SK-N-SH (cell line): ENCODE measurements at regions not wholly inside any gene's neighbourhood (a gene's known extent, or its start where the extent isn't known, plus 50 kb on each side); places are given as distances from the start of the nearest gene placed in this dataset.

Experiments used
- CTCF ChIA-PET: fragments of 300-600, 350-600 bp; formaldehyde crosslinking; extraction: SDS; loops from one replicate; lab custom pipeline; 2021; lab: Yijun Ruan, JAX
- POLR2A ChIA-PET: fragments of 350-600 bp; sonication (Branson Sonifier 250); formaldehyde crosslinking; extraction: SDS; loops from one replicate; lab custom pipeline; 2020; ENCODE audit warnings: antibody characterized with exemption, inconsistent platforms; lab: Yijun Ruan, JAX
- DNase-seq: peaks from one replicate; pipeline ENCODE4 v3.0.0; 2012
- H2AFZ ChIP-seq: fragments of 200-600 bp; sonication (generic); 2 replicates; pipeline ENCODE4 v1.8.1; 2016; ENCODE audit warnings: antibody characterized with exemption, mild to moderate bottlenecking, low read depth
- H3F3A ChIP-seq: fragments of 200-600 bp; sonication (generic); replicated peaks from 2 replicates; pipeline ENCODE3; 2016; ENCODE audit warnings: antibody characterized with exemption, mild to moderate bottlenecking; ENCODE audit not compliant: insufficient read depth
- H3K27ac ChIP-seq, 2 experiments: fragments of 200-500 bp in 1 of 2; fragments of 200-600 bp in 1 of 2; sonication (Bioruptor generic) in 1 of 2; sonication (generic), shearing (Covaris generic) in 1 of 2; 2 replicates each; pipeline versions ENCODE4 v1.5.1 to v1.6.1; 2014 to 2016; ENCODE audit warnings: low read depth in 2 of 2, inconsistent platforms in 1 of 2, low read length in 1 of 2, mild to moderate bottlenecking in 1 of 2, mixed read lengths in 1 of 2
- H3K27me3 ChIP-seq: fragments of 200-600 bp; sonication (generic), shearing (Covaris generic); 2 replicates; pipeline ENCODE4 v1.6.1; 2016; ENCODE audit warnings: mixed run types; ENCODE audit not compliant: insufficient read depth
- H3K36me3 ChIP-seq, 2 experiments: fragments of 200-500 bp in 1 of 2; fragments of 200-600 bp in 1 of 2; sonication (Bioruptor generic) in 1 of 2; sonication (generic) in 1 of 2; replicated peaks in 1 of 2; 2 replicates each; pipeline versions ENCODE3 to v1.5.1; 2014 to 2016; ENCODE audit warnings: low read length in 1 of 2, mild to moderate bottlenecking in 1 of 2; ENCODE audit not compliant: insufficient read depth in 2 of 2, control insufficient read depth in 1 of 2
- H3K4me1 ChIP-seq, 2 experiments: fragments of 200-500 bp in 1 of 2; fragments of 200-600 bp in 1 of 2; sonication (Bioruptor generic) in 1 of 2; sonication (generic), shearing (Covaris generic) in 1 of 2; 2 replicates each; pipeline versions ENCODE4 v1.5.1 to v1.6.1; 2014 to 2016; ENCODE audit warnings: low read depth in 1 of 2, low read length in 1 of 2, mixed run types in 1 of 2; ENCODE audit not compliant: insufficient read depth in 2 of 2, control insufficient read depth in 1 of 2
- H3K4me2 ChIP-seq: fragments of 200-600 bp; sonication (generic), shearing (Covaris generic); 2 replicates; pipeline ENCODE4 v1.6.1; 2017; ENCODE audit warnings: mixed run types
- H3K4me3 ChIP-seq, 2 experiments: fragments of 200-500 bp in 1 of 2; fragments of 200-600 bp in 1 of 2; sonication (Bioruptor generic) in 1 of 2; sonication (generic), shearing (Covaris generic) in 1 of 2; 2 replicates each; pipeline versions ENCODE4 v1.5.1 to v1.8.1; 2014 to 2016; ENCODE audit warnings: low read depth in 2 of 2, inconsistent platforms in 1 of 2, low read length in 1 of 2, mild to moderate bottlenecking in 1 of 2, mixed read lengths in 1 of 2, moderate library complexity in 1 of 2
- H3K79me2 ChIP-seq: fragments of 200-600 bp; sonication (generic); 2 replicates; pipeline ENCODE4 v1.8.1; 2017; ENCODE audit warnings: mild to moderate bottlenecking; ENCODE audit not compliant: insufficient read depth
- H3K9ac ChIP-seq: fragments of 200-600 bp; sonication (generic); 2 replicates; pipeline ENCODE4 v1.6.1; 2017; ENCODE audit warnings: mixed run types
- H3K9me2 ChIP-seq: fragments of 200-600 bp; sonication (generic); 2 replicates; pipeline ENCODE4 v1.6.1; 2017; ENCODE audit warnings: mixed run types
- H3K9me3 ChIP-seq: fragments of 200-600 bp; sonication (generic); 2 replicates; pipeline ENCODE4 v1.6.1; 2017; ENCODE audit warnings: mixed run types, mild to moderate bottlenecking, moderate library complexity
- H4K20me1 ChIP-seq: fragments of 200-600 bp; sonication (generic); 2 replicates; pipeline ENCODE4 v1.6.1; 2017; ENCODE audit warnings: mild to moderate bottlenecking, mixed run types; ENCODE audit not compliant: insufficient read depth
- EZH2phosphoT487 ChIP-seq: fragments of 200-600 bp; sonication (generic); IDR thresholded peaks from 2 replicates; pipeline ENCODE4 v1.6.1; 2017; ENCODE audit warnings: low read depth, mixed run types, mild to moderate bottlenecking, antibody characterized with exemption, moderate library complexity, borderline replicate concordance
- FOXJ3 ChIP-seq: sonication (generic); formaldehyde crosslinking; IDR thresholded peaks from 2 replicates; pipeline ENCODE4 v1.5.1; 2020; ENCODE audit warnings: mild to moderate bottlenecking, missing genetic modification reagents
- FOXM1 ChIP-seq: IDR thresholded peaks from 2 replicates; pipeline ENCODE4 v1.4.0; 2012; ENCODE audit warnings: low read depth, mild to moderate bottlenecking
- GABPA ChIP-seq: IDR thresholded peaks from 2 replicates; pipeline ENCODE4 v1.4.0; 2012; ENCODE audit warnings: low read depth, mild to moderate bottlenecking
- GATA2 ChIP-seq: sonication (generic); formaldehyde crosslinking; IDR thresholded peaks from 2 replicates; pipeline ENCODE4 v1.5.0; 2020; ENCODE audit warnings: mild to moderate bottlenecking, missing genetic modification reagents
- NFIC ChIP-seq: IDR thresholded peaks from 2 replicates; pipeline ENCODE4 v1.4.0; 2012; ENCODE audit warnings: borderline replicate concordance
- POLR2AphosphoS5 ChIP-seq: IDR thresholded peaks from 2 replicates; pipeline ENCODE4 v1.6.1; 2012; ENCODE audit warnings: low read depth, low read length
- TAF1 ChIP-seq: IDR thresholded peaks from 2 replicates; pipeline ENCODE4 v1.6.1; 2012; ENCODE audit warnings: low read depth, mild to moderate bottlenecking, low read length, moderate library complexity, borderline replicate concordance
- TCF12 ChIP-seq: IDR thresholded peaks from 2 replicates; pipeline ENCODE4 v1.4.0; 2012
- TEAD4 ChIP-seq: IDR thresholded peaks from 2 replicates; pipeline ENCODE4 v1.4.0; 2012; ENCODE audit warnings: mild to moderate bottlenecking, borderline replicate concordance; ENCODE audit not compliant: insufficient read depth
- USF1 ChIP-seq: IDR thresholded peaks from 2 replicates; pipeline ENCODE4 v1.4.0; 2012; ENCODE audit warnings: low read depth, borderline replicate concordance
- USF2 ChIP-seq: fragments of 150-350 bp; IDR thresholded peaks from 2 replicates; pipeline ENCODE4 v1.6.1; 2017; ENCODE audit warnings: antibody characterized with exemption, low read length, low read depth, borderline replicate concordance
- ZBTB33 ChIP-seq: IDR thresholded peaks from 2 replicates; pipeline ENCODE4 v1.4.0; 2012; ENCODE audit warnings: low read depth, borderline replicate concordance
- WGBS: methylation state at CpG from one replicate; pipeline ENCODE4 v1.1.6; 2017; ENCODE audit warnings: low lambda C conversion rate; 5-methylcytosine and 5-hydroxymethylcytosine counted together
- TF ChIP-seq, protein P1 (sequence below): fragments of 150-350 bp; IDR thresholded peaks from 2 replicates; pipeline ENCODE4 v1.6.1; 2016; ENCODE audit warnings: mild to moderate bottlenecking, low read depth, low read length
- TF ChIP-seq, protein P2 (sequence below): fragments of 200-600 bp; sonication (generic); IDR thresholded peaks from 2 replicates; pipeline ENCODE4 v1.6.1; 2017; ENCODE audit warnings: antibody characterized with exemption, mild to moderate bottlenecking, moderate library complexity

- H3K79me2 ChIP-seq = no peaks in the 10 kb centered on the region
- no peak overlapping the region for H3K27ac ChIP-seq
- no peaks in the 10 kb centered on the region for H3K9me3 ChIP-seq
- H3F3A ChIP-seq = no peaks in the 10 kb centered on the region
- H3K9me2 ChIP-seq = no peaks in the 10 kb centered on the region
- H4K20me1 ChIP-seq = no peaks in the 10 kb centered on the region
- H3K9ac ChIP-seq = no peak overlapping the region
- POLR2A ChIA-PET = no interaction called here
- H3K4me2 ChIP-seq = no peak overlapping the region
- H3K36me3 ChIP-seq = no peaks in the 10 kb centered on the region
- CTCF ChIA-PET = interaction anchor here (1.1 to 1.3 kb wide), 2 partner anchors 9 to 162 kb away, joined by 3 to 4 read pairs; no protein-coding TSS in a partner anchor
- no peak for DNase-seq
- TF ChIP-seq USF2 (no peak), TEAD4 (no peak), GATA2 (CRISPR knock-in tag) (no peak), TAF1 (no peak), GABPA (no peak), TCF12 (no peak), NFIC (no peak), FOXM1 (no peak), POLR2AphosphoS5 (no peak), EZH2phosphoT487 (no peak), USF1 (no peak), FOXJ3 (CRISPR knock-in tag) (no peak)
- TF ChIP-seq, protein P1, sequence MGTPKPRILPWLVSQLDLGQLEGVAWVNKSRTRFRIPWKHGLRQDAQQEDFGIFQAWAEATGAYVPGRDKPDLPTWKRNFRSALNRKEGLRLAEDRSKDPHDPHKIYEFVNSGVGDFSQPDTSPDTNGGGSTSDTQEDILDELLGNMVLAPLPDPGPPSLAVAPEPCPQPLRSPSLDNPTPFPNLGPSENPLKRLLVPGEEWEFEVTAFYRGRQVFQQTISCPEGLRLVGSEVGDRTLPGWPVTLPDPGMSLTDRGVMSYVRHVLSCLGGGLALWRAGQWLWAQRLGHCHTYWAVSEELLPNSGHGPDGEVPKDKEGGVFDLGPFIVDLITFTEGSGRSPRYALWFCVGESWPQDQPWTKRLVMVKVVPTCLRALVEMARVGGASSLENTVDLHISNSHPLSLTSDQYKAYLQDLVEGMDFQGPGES = no peak
- H3K27me3 ChIP-seq = no peaks in the 10 kb centered on the region
- H3K4me3 ChIP-seq = no peak overlapping the region
- no peaks in the 10 kb centered on the region for H3K4me1 ChIP-seq
- 49% methylated on average over 2 of the region's 2 CpGs for WGBS
- no peak overlapping the region for H2AFZ ChIP-seq
These were observed 237.1 kb upstream of the OPRM1 start for GRCh38 chr6:153801917-153802316.

DNA sequence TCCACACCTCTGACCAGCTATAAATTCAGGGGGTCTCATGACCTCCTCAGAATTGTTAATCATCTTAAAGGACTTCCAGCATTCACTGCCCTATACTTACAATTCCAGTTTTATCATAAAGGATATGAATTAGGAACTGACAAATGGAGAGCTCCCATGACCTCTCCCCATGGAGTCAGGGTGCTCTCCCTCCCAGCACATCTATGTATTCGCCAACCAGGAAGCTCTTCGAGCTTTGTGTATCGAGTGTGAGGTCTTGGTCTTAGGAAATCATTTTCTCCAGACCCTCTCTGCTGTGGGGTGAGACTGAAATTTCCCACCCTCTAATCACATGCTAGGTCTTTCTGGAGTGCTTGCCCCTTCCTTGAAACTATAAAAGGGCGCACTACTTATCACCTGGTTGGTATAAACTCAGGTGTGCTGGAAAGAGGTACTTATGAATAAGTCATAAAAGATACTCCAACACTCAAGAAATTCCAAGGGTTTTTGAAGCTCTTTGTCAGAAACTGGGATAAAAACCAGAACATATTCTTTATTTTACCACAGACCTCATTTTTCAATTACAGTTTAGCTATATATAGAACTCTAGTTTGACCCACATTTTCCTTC, 238.4 kb upstream of the OPRM1 start:
- Histone ChIP-seq H3K36me3 (no peaks in the 10 kb centered on the region), H3K27me3 (no peaks in the 10 kb centered on the region), H3K79me2 (no peaks in the 10 kb centered on the region), H3K9me2 (no peaks in the 10 kb centered on the region), H3K9me3 (no peaks in the 10 kb centered on the region), H4K20me1 (no peaks in the 10 kb centered on the region), H3K4me1 (no peaks in the 10 kb centered on the region), H3K27ac (no peak overlapping the region), H2AFZ (no peak overlapping the region), H3K4me2 (no peak overlapping the region), H3K9ac (no peak overlapping the region), H3K4me3 (no peak overlapping the region), H3F3A (no peaks in the 10 kb centered on the region)
- DNase-seq = no peak
- WGBS = 59% methylated on average over 4 of the region's 4 CpGs
- POLR2A ChIA-PET = no interaction called here
- CTCF ChIA-PET = interaction anchor here (1.7 kb wide), 1 partner anchor 569 kb away, joined by 4 read pairs; no protein-coding TSS in a partner anchor
- TF ChIP-seq, protein P2, sequence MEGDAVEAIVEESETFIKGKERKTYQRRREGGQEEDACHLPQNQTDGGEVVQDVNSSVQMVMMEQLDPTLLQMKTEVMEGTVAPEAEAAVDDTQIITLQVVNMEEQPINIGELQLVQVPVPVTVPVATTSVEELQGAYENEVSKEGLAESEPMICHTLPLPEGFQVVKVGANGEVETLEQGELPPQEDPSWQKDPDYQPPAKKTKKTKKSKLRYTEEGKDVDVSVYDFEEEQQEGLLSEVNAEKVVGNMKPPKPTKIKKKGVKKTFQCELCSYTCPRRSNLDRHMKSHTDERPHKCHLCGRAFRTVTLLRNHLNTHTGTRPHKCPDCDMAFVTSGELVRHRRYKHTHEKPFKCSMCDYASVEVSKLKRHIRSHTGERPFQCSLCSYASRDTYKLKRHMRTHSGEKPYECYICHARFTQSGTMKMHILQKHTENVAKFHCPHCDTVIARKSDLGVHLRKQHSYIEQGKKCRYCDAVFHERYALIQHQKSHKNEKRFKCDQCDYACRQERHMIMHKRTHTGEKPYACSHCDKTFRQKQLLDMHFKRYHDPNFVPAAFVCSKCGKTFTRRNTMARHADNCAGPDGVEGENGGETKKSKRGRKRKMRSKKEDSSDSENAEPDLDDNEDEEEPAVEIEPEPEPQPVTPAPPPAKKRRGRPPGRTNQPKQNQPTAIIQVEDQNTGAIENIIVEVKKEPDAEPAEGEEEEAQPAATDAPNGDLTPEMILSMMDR = no peak
- no peak for TF ChIP-seq TEAD4
- TF ChIP-seq EZH2phosphoT487 = no peak
- TF ChIP-seq TCF12 = no peak
- TF ChIP-seq, protein P1 = no peak
- no peak for TF ChIP-seq GATA2 (CRISPR knock-in tag)
- no peak for TF ChIP-seq NFIC
- no peak for TF ChIP-seq ZBTB33
